HCT116 (cell line): ENCODE measurements at regions not wholly inside any gene's neighbourhood (a gene's known extent, or its start where the extent isn't known, plus 50 kb on each side); places are given as distances from the start of the nearest gene placed in this dataset.

Experiments
- ATAC-seq: fragments of 200-7000 bp; cut with Tn5 transposase; 2 replicates; pipeline ENCODE4 v1.9.1; 2020; ENCODE audit warnings: mild to moderate bottlenecking, moderate library complexity
- BruUV-seq: library from RNA; stranded (reverse); fragments of 400-500 nt; replicated peaks from 2 replicates; lab custom pipeline; 2021; lab: Mats Ljungman, UMichigan
- CTCF ChIA-PET: fragments of 300-600 bp; sonication (Branson Sonifier 250); formaldehyde crosslinking; loops from one replicate; lab custom pipeline; 2021; ENCODE audit warnings: antibody characterized with exemption; lab: Charles Lee
- POLR2A ChIA-PET: fragments of 300-600, 350-600 bp; sonication (Branson Sonifier 250); formaldehyde crosslinking; loops from one replicate; lab custom pipeline; 2021; ENCODE audit warnings: antibody characterized with exemption; lab: Charles Lee
- RAD21 ChIA-PET, 2 experiments: fragments of 300-600 bp; sonication (Branson Sonifier 250); formaldehyde crosslinking; loops; one replicate each; lab custom pipeline; 2023; ENCODE audit warnings: low total read pairs in 2 of 2; ENCODE audit not compliant: uncharacterized antibody in 2 of 2, unreplicated experiment in 2 of 2, low non-redundant PET in 1 of 2; lab: Charles Lee
- DNase-seq: peaks from one replicate; pipeline ENCODE4 v3.0.0-alpha.2; 2010; ENCODE audit warnings: low read depth, low spot score
- H2AFZ ChIP-seq: fragments of 200-600 bp; shearing (Covaris generic), sonication (generic); 2 replicates; pipeline ENCODE4 v1.6.1; 2017; ENCODE audit warnings: low read depth, mixed run types, mixed read lengths, antibody characterized with exemption, low read length; ENCODE audit not compliant: poor library complexity, severe bottlenecking
- H3K27ac ChIP-seq: 2 replicates; pipeline ENCODE4 v1.5.1; 2012; ENCODE audit warnings: low read depth, low read length
- H3K27me3 ChIP-seq: fragments of 200-600 bp; sonication (generic); 2 replicates; pipeline ENCODE4 v1.6.1; 2016; ENCODE audit warnings: mixed run types, low read length, mixed read lengths; ENCODE audit not compliant: insufficient read depth
- H3K36me3 ChIP-seq, 2 experiments: fragments of 200-500 bp in 1 of 2; fragments of 200-600 bp in 1 of 2; sonication (Bioruptor generic) in 1 of 2; sonication (generic) in 1 of 2; 2 replicates each; pipeline versions ENCODE4 v1.5.1 to v1.6.1; 2014 to 2016; ENCODE audit warnings: low read length in 2 of 2, inconsistent platforms in 1 of 2, mixed read lengths in 1 of 2, mixed run types in 1 of 2; ENCODE audit not compliant: insufficient read depth in 2 of 2, control insufficient read depth in 1 of 2
- H3K4me1 ChIP-seq, 2 experiments: fragments of 200-600 bp in 1 of 2; sonication (generic) in 1 of 2; 2 replicates each; pipeline versions ENCODE4 v1.5.1 to v1.6.1; 2012 to 2017; ENCODE audit warnings: low read length in 2 of 2, inconsistent platforms in 1 of 2, mild to moderate bottlenecking in 1 of 2, mixed read lengths in 1 of 2, mixed run types in 1 of 2, moderate library complexity in 1 of 2; ENCODE audit not compliant: insufficient read depth in 2 of 2, control insufficient read depth in 1 of 2
- H3K4me2 ChIP-seq: fragments of 200-600 bp; sonication (generic); 2 replicates; pipeline ENCODE4 v1.6.1; 2017; ENCODE audit warnings: mixed run types, low read length, mixed read lengths
- H3K4me3 ChIP-seq, 2 experiments: fragments of 200-600 bp in 1 of 2; sonication (generic) in 1 of 2; replicated peaks in 1 of 2; 2 replicates each; pipeline ENCODE4 v1.5.1; 2011 to 2016; ENCODE audit warnings: low read length in 2 of 2, control low read depth in 1 of 2, low read depth in 1 of 2, mild to moderate bottlenecking in 1 of 2, mixed read lengths in 1 of 2, mixed run types in 1 of 2
- H3K79me2 ChIP-seq: fragments of 200-600 bp; sonication (generic); 2 replicates; pipeline ENCODE4 v1.6.1; 2017; ENCODE audit warnings: mild to moderate bottlenecking, mixed run types, low read length, moderate library complexity, mixed read lengths; ENCODE audit not compliant: insufficient read depth
- H3K9ac ChIP-seq: fragments of 200-600 bp; sonication (generic); 2 replicates; pipeline ENCODE4 v1.6.1; 2016; ENCODE audit warnings: low read length, mixed read lengths
- H3K9me2 ChIP-seq: fragments of 200-600 bp; sonication (generic), shearing (Covaris generic); 2 replicates; pipeline ENCODE4 v1.6.1; 2017; ENCODE audit warnings: mixed run types, mild to moderate bottlenecking, moderate library complexity; ENCODE audit not compliant: insufficient read depth
- H3K9me3 ChIP-seq, 2 experiments: fragments of 200-500 bp in 1 of 2; fragments of 200-600 bp in 1 of 2; sonication (Bioruptor generic) in 1 of 2; sonication (generic) in 1 of 2; 2 replicates each; pipeline ENCODE4 v1.6.1; 2014 to 2017; ENCODE audit warnings: low read length in 2 of 2, mixed read lengths in 2 of 2, inconsistent platforms in 1 of 2, low read depth in 1 of 2, mild to moderate bottlenecking in 1 of 2, mixed run types in 1 of 2, moderate library complexity in 1 of 2; ENCODE audit not compliant: control insufficient read depth in 1 of 2, insufficient read depth in 1 of 2
- H4K20me1 ChIP-seq: fragments of 200-600 bp; sonication (generic), shearing (Covaris generic); 2 replicates; pipeline ENCODE4 v1.6.1; 2017; ENCODE audit warnings: mixed run types, mild to moderate bottlenecking, moderate library complexity; ENCODE audit not compliant: insufficient read depth
- ELF1 ChIP-seq: IDR thresholded peaks from 2 replicates; pipeline ENCODE4 v1.6.1; 2012; ENCODE audit warnings: low read depth, borderline replicate concordance
- POLR2AphosphoS5 ChIP-seq: IDR thresholded peaks from 2 replicates; pipeline ENCODE4 v1.6.1; 2011; ENCODE audit warnings: mild to moderate bottlenecking, low read depth, low read length, moderate library complexity
- TCF7L2 ChIP-seq: IDR thresholded peaks from 2 replicates; pipeline ENCODE4 v1.7.0; 2011; ENCODE audit warnings: borderline replicate concordance, inconsistent platforms; ENCODE audit not compliant: insufficient read depth, insufficient read length; ENCODE audit errors: extremely low read depth
- intact Hi-C: fragments of 100-400 bp; cut with micrococcal nuclease; formaldehyde crosslinking; loops from 2 replicates; pipeline ENCODE4 v1.10.0; 2022
- TF ChIP-seq, protein P1 (sequence below), 3 experiments: fragments of 200-600 bp in 1 of 3; sonication (generic) in 1 of 3; IDR thresholded peaks in 2 of 3; conservative IDR thresholded peaks in 1 of 3; 2 replicates each; pipeline ENCODE4 v1.5.1; 2012 to 2017; ENCODE audit warnings: low read depth in 2 of 3, low read length in 2 of 3, antibody characterized with exemption in 1 of 3, borderline replicate concordance in 1 of 3, control low read depth in 1 of 3, mild to moderate bottlenecking in 1 of 3, mixed read lengths in 1 of 3, mixed run types in 1 of 3, moderate library complexity in 1 of 3; ENCODE audit not compliant: insufficient read depth in 1 of 3
- TF ChIP-seq, protein P2 (sequence below): IDR thresholded peaks from 2 replicates; pipeline ENCODE4 v1.6.1; 2012

DNA sequence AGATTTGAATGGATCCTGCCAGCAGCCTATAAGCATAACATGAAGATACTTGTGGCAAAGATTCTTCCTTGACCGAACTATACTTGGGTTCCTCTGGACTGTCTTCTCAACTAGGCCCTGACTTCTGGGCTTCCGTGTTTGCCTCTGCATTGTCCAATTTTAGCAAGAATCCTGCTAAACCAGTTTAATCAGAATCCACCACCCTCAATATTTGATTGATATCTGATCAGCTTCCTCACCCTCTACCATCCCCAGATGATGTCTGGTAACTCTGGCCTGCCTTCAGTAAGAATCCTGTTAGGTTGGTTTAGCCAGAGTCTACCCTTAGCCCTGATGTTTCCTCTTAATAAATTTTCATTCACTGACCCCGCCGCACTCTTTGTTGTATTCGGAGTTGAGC lies 54.4 kb upstream of the GALNT10 start (continued):
- TF ChIP-seq, protein P1, sequence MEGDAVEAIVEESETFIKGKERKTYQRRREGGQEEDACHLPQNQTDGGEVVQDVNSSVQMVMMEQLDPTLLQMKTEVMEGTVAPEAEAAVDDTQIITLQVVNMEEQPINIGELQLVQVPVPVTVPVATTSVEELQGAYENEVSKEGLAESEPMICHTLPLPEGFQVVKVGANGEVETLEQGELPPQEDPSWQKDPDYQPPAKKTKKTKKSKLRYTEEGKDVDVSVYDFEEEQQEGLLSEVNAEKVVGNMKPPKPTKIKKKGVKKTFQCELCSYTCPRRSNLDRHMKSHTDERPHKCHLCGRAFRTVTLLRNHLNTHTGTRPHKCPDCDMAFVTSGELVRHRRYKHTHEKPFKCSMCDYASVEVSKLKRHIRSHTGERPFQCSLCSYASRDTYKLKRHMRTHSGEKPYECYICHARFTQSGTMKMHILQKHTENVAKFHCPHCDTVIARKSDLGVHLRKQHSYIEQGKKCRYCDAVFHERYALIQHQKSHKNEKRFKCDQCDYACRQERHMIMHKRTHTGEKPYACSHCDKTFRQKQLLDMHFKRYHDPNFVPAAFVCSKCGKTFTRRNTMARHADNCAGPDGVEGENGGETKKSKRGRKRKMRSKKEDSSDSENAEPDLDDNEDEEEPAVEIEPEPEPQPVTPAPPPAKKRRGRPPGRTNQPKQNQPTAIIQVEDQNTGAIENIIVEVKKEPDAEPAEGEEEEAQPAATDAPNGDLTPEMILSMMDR (IDR thresholded peaks at IDR 0.05 in 2 of 3, conservative IDR thresholded peaks at IDR 0.05 in 1 of 3; ENCODE audit: borderline replicate concordance in 1 of 3, insufficient read depth in 1 of 3, low read depth in 2 of 3, low read length in 2 of 3): no peak
- TF ChIP-seq, protein P2, sequence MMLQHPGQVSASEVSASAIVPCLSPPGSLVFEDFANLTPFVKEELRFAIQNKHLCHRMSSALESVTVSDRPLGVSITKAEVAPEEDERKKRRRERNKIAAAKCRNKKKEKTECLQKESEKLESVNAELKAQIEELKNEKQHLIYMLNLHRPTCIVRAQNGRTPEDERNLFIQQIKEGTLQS: no peak

DNA sequence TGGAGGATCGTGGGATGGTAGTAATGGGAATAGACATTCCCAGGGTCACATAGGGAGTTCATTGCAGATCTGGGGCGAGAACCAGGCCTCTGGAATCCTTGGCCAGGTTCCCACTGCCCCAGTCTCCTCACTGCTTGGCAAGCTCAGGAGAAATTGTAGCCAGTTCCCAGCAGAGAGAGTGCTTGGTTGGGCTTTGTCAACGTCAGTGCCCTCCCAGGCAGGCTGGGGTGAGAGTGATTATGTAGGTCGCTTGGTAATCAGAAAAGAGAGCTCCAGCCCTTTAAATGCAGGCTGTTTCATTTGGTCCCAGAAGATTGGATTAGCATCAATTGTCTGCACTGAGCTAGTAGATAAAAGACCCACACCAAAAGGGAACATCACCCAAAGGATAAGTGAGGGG lies 51.8 kb upstream of the GALNT10 start:
- BruUV-seq: no TSS peak
- ChIA-PET CTCF (no interaction called here), RAD21 (no interaction called here), POLR2A (no interaction called here)
- H3K27ac ChIP-seq: no peak overlapping the region
- intact Hi-C loops: no loop called here
- H3K9ac ChIP-seq: no peak overlapping the region
- H3K27me3 ChIP-seq: peaks cover 9% of the 10 kb centered on the region
- TF ChIP-seq ELF1: no peak
- no peaks in the 10 kb centered on the region for H3K79me2 ChIP-seq
- no peaks in the 10 kb centered on the region for H3K36me3 ChIP-seq
- no peaks in the 10 kb centered on the region for H4K20me1 ChIP-seq
- no peaks in the 10 kb centered on the region for H3K9me2 ChIP-seq
- DNase-seq (no peak), ATAC-seq (no peak)
- H3K4me2 ChIP-seq: no peak overlapping the region
- no peaks in the 10 kb centered on the region for H3K9me3 ChIP-seq
- no peaks in the 10 kb centered on the region; a peak in 2 of 4 replicates for H3K4me1 ChIP-seq
- no peak overlapping the region for H3K4me3 ChIP-seq
- no peak overlapping the region for H2AFZ ChIP-seq

DNA sequence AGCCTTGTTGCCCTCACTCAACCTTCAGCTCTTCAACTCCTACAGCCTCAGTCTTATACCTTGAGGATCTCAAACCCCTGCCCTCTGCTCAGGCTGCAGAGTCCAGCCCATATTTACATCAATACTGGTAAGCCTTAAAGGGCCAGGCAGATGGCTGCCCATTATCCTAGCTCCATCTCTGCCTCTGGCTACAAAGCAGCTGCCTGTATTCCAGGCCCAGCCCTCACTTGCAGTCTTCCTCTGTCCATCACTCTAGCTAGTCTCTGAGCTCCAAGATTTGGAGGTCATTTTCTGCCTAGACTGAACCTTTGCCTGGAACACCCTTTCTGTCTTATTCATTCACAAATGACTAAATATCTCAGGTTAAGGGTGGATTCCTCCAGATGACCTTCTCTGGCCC lies 50.2 kb upstream of the GALNT10 start:
- Histone ChIP-seq H3K27ac (no peak overlapping the region), H3K36me3 (no peaks in the 10 kb centered on the region), H3K4me3 (no peak overlapping the region), H3K9me3 (no peaks in the 10 kb centered on the region), H3K4me1 (no peaks in the 10 kb centered on the region; a peak in 2 of 4 replicates), H3K4me2 (no peak overlapping the region), H3K9ac (no peak overlapping the region), H3K79me2 (no peaks in the 10 kb centered on the region), H2AFZ (no peak overlapping the region), H3K9me2 (no peaks in the 10 kb centered on the region), H4K20me1 (no peaks in the 10 kb centered on the region), H3K27me3 (peaks cover 3% of the 10 kb centered on the region; the same call in 1 of the 2 replicates)
- intact Hi-C loops: no loop called here
- ATAC-seq: no peak
- ChIA-PET RAD21 (no interaction called here), POLR2A (interaction anchor here (0.6 kb wide), 1 partner anchor 289 kb away, joined by 6 read pairs; no protein-coding TSS in a partner anchor), CTCF (no interaction called here)
- no peak for DNase-seq
- BruUV-seq: no TSS peak
- TF ChIP-seq POLR2AphosphoS5: no peak
- TF ChIP-seq TCF7L2: no peak
